ENCODE measurements at regions not wholly inside any gene's neighbourhood (a gene's known extent, or its start where the extent isn't known, plus 50 kb on each side); places are given as distances from the start of the nearest gene placed in this dataset.

DNA sequence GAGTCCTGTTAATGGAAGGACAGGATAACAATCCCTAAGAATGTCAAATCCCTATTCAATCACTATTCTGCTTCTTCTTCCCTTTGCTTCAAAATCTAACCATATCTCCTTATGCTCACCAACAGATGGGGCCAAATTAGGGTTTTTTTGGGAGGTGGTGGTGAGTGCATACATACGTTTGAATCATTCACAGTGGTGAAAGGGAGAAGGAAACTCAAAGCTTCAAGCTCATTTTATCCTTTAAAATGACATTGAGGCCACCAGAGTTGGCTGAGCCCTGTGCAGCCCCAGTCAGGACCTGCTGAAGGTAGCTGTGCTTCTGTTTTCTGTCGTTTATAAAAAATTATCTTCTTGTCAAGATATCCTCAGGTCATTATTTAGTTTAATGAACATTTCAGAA, 607.5 kb upstream of the AGTR1 start:
- no peak for DNase-seq

DNA sequence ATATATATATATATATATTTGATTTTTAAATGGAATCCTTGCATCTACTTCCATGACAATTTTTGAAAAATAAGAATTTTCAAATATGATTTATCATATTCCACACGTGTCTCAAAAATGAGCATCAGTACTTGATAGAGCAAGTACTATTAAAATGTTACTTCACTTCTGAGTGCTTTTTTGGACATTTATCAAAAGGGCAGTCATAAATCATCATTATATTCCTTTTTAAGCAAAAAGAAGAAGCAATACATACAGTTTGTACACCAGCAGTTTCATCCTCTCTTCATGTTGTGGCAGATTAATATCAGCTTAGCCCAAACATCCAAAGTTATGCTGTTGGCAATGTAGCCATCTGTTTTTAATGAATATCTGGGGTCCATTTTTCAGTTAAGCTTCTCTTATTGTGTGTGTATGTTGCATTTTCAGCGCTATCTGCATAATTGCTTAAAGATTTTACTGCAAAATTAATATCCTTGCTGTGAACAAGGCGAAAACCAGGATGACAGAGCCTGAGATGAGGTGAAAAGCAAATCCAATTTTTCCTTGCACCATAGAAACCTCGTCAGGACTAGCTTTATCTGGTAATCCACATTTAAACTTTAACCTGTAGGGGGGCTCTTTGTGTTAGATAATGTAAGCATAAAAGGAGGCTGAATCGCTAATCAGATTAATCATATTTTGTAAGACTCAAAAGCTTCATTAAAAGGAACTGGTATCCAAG, 604.9 kb upstream of the AGTR1 start:
- no peak for DNase-seq

DNA sequence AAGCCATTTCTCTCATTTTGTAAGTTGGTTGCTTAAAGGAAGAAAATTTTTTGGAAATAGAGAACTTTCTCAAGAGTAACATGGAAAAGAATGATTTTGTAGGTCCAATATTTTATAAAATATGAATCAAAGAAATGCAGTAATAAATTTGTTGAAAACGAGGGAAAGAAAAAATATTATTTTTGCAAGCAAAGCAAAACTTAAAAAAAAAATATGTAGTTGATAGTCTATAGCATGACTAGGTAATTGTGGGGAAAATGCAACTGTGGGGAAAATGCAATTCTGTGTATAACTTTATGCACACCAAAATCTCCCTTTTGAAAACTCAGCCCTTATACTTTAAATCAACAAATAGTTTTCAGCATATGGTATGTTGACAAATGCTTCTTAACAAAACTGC, 604.0 kb upstream of the AGTR1 start:
- no peak for DNase-seq

DNA sequence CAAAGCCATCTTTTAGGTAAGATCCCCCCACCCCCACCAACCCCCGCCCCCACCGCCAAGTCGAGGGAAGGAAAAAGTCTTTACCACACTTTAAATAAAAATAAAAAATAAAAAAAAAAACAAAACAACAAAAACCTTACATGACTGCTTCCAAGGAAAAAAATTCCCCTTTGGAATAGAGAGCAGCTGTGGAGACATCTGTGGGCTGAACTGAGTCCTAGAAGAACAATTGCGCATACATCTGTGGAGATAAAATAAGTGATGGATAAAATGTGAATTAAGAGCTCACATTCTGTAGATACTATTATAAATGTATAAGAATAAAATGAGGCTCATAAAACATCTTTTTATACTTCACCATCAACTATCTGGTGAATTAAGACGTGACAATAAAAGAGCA, 601.7 kb upstream of the AGTR1 start:
- DNase-seq: no peak

DNA sequence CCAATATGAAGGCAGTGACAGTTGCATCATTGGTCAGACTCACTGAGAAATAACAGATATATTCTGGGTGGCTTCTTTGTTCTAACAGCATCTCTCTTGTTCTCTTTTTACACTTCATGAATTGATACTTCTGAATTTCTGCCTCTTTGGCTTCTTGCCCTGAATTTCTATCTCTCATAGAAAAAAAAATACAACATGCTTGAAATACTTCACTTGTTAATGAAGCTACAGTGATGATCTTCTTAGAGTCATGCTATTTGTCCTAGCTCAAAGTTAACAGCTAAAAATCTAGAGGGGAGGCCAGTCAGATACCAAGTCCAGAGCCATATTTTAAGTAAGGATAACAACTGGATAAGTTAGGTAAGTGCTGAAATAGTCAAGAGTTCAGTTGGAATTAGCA, 597.2 kb upstream of the AGTR1 start:
- DNase-seq: no peak

DNA sequence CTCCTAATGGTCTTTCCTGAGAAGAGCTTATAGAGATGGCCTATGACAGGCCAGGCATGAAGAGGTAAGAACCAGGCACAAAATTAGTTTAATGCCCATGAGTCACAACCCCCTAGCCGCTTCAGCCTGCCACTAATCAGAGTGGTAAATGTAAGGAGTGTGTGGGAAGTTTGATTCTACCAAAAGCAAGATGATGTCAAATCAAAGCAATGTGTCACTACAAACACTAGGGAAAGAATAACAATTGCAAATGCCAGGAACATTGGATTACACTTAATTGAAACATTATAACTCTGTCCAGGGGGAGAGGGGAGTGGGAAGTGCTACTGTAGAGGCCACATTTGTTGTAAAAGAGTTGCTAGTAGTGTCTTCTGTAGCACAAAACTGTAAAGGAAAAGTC, 596.6 kb upstream of the AGTR1 start:
- no peak for DNase-seq

DNA sequence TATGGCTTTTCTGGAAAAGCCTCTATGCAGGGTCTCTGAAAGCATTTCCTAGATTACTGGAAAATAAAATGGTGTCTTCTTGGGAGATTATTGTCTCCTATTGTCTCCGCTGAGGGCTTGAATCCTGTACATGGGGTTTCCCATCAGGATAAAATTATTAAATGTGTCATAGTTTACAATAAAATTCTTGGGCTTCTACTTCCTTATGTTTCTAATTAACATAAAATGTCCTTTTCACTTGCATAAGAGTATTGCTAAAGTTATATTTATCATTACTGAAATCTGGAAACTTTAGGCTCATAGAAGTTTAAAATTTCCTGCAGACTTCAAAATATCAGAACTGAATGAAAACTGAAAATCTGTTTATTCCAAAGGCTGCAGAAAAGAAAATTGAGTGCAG, 595.5 kb upstream of the AGTR1 start:
- no peak for DNase-seq

DNA sequence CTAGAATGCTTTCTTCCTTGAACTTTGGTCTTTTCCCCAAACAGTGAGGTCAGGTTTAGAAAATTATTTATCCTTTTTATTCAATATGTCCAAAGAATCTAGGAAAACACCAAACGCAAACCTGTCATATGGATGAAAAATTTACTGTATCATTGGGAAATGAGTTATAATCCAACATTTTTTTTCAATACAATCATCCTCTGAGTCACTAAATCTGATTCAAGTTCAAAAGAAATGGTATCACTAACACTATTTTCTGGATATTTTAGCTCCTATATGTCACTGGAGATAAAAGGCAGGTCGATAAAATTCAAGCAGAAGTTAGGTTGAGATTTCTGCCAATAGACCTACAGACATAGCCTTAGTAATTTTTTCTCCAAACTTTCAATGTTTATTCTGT, 591.6 kb upstream of the AGTR1 start:
- no peak for DNase-seq

DNA sequence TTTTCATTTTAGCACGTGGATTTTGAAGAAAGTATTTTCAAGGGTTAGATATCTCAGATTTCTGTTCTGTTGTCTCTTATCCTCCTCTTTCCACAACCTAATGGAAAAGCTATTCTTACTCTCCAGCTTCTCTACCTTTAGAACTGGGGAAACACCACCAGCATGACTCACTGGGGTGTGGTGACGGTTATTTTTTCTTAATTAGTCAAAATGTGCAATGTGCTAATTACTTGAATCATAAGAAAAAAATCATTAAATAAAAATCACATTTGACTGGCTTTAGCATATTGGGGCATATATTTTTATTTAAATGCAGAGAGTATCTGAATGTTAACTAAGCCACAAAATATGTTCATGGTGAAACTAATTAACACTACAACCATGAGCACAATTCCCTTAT, 570.7 kb upstream of the AGTR1 start:
- DNase-seq: no peak

DNA sequence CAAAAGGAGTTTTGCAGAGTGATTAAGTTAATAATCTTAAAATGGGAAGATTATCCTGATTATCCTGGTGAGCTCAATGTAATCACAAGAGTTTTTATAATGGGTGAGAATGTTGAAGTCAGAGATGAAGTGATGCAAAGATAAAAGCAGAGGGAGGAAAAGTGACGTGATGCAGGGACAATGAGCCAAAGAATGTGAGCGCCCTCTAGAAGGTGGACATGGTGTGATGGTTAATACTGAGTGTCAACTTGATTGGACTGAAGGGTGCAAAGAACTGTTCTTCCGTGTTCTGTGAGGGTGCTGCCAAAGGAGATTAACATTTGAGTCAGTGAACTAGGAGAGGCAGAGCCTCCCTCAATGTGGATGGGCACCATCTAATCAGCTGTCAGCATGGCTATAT, 569.6 kb upstream of the AGTR1 start:
- DNase-seq: no peak

DNA sequence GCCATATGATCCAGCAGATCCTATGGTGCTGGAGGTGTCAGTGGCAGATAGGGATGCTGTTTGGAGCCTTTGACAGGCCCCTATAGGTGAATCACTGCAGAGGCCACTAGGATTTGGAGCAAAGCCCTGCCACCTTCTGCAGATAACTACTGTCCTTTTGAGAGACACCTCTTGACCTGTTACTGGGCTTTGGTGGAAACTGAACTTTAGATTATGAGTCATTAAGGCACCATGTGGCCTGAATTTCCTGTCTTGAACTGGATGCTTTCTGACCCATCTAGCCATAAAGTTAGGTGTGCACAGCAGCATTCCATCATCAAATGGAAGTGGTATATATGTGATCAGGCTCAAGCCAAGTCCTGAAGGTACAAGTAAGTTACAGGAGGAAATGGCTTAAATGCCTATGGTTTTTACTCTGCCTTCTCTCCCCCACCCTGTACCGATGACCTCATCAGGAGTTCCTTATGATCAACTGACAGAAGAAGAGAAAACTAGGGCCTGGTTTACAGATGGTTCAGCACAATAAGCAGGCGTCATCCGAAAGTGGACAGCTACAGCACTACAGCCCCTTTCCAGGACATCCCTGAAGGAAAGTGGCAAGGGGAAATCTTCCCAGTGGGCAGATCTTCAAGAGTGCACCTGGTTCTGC, 565.6 kb upstream of the AGTR1 start:
- DNase-seq: no peak

DNA sequence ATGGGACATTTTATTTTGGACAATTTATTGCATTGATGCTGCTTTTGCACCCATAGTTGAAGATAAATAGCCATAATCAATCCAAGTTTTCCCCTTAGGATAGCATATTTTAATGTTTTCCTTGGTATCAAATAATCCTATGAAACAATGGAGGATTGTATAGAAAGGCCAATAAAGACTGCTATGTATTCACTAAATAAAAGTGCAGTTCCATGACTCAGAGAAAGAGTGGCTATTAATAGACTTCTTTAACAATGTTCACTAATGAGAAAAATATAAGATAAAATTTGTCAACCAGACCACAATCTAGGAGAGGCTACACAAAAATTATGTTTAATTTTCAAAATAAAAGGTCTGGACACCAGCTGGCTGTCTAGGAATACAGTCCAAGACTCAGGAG, 560.9 kb upstream of the AGTR1 start:
- no peak for DNase-seq

DNA sequence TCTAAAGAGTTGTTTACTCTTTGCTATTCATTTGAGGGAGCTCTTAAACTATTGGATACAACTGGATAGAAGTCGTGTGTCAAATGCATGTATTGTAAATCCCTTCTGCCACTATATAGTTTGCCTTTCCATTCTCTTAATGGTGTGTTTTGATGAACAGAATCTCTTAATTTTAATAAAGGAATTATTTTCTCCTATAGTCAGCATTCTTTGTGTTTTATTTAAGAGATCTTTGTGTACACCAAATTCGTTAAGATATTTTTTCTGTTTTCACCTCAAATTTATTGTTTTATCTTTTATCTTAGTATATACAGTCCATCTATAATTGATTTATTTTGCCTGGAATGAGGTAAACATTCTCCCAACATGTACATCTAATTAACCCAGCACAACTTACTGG, 551.5 kb upstream of the AGTR1 start:
- DNase-seq: no peak

DNA sequence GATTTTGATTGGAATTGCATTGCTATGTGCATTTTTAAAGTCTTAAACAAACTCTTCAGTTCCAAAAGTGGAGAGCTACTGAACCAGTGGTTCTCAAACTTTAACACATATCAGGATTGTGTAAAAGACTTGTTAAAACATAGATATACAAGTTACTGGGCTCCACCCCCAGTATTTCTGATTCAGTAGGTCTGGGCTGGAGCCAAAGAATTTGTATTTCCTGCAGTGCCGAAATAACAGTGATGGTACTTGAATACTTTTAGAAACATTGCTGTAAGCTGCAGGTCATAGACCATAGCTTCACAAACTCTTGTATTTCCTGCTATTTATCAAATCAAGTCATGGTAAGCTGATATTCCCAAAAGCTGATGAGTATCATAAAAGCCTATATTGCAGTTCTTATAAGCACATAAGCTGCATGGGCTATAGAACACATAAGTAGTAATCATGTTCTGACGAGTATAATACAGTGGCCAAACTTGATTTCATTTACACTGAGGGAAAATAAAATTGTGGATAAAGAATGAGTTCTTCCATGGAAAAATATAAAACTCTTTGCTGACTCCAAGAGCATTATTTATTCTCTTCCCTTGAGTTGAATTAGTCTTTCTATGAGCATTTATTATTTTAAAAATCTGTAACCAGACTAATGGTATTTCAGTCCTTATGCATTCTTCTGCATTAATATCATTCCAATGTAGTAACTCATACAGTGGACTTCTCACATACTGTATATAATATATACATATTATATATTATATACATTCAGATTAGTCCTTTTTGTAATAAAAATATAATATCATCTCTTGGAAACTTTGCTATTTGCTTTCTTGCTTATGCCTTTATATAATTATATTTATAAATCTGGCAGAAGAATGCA, 550.5 kb upstream of the AGTR1 start:
- DNase-seq: no peak

DNA sequence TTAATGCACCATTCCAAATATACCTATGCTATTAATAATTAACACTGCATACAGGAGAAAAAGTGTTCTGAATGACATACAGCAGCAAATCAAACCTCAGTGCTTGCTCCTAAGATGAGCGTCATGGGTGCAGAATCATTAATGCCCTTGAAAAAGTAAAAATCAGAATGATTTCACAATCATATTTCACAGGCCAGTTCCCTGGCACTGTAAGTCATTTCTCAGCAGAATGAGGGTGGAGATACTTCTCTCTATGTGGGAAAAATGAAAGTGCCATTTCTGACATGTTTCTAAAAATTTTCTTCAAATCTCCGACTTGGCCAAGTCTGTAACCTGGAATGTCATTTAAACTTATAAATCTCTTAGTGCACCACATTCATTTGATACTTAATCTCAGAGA, 549.8 kb upstream of the AGTR1 start:
- no peak for DNase-seq

DNA sequence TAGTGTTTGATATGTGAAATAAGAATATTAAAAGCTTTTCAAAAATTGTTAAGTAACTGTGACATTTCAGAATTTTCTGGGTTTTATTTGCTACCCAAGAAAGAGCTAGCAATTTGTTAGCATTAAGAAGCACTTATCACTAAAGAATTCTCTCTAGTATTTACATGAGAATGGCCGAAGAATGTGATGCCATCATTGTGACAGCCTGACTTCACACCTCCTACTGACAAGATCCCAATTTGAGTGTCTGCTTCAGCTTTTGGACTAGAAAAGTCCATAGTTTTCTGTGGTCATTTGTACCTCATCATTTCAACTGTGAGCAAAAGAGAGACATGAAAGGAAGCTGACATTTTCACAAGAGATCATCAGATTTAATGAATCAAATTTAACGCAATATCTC, 548.1 kb upstream of the AGTR1 start:
- DNase-seq: no peak

DNA sequence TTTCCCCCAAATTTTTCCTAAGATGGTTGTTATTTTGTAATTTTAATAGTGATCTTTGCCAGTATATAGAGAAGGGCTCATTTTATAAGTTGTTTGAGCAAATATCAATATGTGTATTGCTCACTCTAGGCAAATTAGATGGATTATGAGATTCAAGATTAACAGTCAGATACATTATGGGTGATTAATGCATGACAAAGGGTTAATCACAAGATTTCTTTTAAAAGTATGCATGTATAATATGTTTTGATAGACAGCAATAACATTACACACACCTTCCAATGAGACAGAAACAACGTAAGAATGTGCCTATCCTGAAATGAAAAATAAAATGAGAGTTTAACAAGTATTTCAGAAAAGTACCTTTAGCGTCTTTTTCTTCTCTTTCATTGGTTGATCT, 547.6 kb upstream of the AGTR1 start:
- DNase-seq: no peak

DNA sequence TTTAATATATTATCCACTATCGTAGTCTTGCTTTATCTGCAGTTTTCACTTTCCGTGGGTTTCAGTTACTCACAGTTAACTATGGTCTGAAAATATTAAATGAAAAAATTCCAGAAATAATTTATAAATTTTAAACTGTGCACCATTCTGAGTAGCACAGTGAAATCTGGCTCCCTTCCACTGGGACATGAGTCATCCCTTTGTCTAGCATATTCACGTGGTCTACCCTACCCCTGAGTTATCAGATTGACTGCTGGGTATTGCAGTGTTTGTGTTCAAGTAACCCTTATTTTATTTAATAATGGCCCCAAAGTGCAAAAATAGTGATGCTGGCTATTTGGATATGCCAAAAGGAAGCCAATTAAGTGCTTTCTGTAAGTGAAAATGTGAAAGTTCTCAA, 539.5 kb upstream of the AGTR1 start:
- DNase-seq: no peak

DNA sequence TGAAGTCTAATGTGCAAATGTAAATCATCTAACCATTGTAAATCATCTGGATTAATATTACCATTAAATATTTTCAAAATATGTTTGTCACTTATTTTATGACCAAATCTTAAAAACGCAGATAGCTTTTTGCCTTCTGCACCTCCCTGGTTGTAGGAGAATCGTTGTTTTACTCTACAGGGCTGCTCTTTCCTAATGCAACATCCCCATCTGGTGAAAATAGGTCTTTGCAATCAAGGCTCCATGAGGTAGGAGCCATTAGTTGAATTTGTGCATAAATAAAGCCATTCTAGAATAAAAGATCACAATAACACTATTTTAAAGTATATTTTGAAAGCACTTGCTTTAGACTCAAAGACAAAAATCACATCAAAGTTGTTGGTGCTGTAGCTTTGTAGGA, 535.6 kb upstream of the AGTR1 start:
- DNase-seq: no peak

DNA sequence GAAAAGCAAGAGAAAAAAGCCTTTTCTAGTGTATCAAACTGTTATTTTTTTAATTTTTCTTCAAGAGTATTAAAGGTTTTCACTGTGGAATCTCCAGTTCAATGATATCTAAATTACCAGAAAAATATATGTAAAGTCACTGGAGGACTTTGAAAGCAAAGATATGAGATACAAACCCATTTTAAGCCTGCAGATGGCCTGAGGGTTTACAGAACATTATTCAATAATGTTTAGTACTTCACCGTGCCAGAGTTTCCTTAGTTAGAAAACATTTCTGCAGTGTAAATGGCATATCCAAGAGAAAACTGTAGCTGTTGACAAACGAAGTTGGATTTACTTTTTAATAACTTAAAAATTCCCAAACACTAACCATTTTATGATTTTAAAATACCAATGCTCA, 529.4 kb upstream of the AGTR1 start:
- DNase-seq: no peak

DNA sequence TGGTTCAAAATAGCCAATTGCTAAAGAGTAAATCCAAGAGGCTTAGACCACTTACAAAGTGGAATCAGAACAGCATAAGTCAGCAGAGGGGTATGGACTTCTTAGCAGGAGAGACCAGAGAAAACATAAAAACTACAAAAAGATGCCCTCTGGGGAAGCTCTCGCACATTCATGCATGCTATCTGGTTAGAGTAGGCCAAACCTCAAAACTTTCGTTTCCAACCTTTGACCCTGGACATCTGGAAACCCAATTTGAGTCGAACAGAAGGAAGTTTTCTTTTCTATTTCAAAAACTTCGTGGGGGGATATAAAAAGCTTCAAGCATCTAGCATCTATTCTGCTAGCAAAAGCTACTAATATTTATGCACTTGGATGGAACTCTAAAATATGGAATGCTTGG, 523.9 kb upstream of the AGTR1 start:
- DNase-seq: no peak

DNA sequence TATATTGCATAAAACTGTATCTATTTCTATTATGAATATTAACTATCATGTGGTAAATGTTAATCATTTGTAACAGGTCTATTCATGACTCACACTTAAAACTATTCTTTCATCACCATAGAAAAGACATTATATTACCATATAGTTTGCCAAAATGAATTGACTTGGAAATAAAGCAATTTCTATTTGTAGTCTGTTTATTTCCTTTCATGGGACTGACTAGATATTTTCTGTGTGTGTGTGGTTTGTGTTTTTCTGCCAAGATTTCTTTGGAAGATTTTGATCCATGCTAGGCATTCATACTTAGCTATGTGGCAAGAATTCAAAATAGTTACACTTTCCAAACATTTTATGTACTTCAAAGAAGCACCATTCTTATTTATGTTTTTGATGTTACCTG, 522.5 kb upstream of the AGTR1 start:
- no peak for DNase-seq

DNA sequence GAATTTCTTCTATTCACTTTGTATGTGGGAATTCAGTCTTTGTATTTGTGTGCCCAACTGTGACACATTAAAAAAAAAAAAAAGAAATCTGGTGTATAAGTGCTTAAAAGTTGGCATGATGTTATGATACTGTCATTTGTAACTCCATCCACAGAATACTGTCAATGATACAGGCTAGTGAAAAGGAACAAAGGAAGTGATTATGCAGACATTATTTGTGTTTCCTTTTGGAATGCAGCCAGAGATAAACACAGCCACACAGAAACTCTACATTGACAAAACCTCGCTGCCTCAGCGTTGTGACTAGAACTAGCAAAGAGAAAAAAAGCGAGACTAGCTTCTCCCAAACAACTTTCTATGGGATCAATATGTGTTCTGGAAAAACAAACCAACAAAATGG, 519.2 kb upstream of the AGTR1 start:
- peak; percentile 31 for DNase-seq

DNA sequence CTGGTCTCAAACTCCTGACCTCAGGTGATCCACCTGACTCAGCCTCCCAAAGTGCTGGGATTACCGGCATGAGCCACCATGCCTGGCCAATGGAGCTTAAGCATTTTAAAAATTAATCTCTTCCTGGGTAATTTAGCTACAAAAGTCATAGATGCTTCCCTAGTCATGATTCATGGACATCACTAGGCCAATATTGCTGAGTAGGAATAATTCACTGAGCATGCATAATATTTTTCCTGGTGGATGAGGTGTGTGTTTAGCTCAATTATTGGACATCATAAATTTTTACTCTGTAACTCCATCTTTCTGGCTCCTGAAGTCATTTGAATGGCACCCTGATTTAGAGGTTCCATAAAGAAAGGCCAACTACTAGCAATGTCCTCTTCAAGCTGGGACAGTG, 512.9 kb upstream of the AGTR1 start:
- DNase-seq: no peak
